ENCODE measurements at regions not wholly inside any gene's neighbourhood (a gene's known extent, or its start where the extent isn't known, plus 50 kb on each side); places are given as distances from the start of the nearest gene placed in this dataset.

DNA sequence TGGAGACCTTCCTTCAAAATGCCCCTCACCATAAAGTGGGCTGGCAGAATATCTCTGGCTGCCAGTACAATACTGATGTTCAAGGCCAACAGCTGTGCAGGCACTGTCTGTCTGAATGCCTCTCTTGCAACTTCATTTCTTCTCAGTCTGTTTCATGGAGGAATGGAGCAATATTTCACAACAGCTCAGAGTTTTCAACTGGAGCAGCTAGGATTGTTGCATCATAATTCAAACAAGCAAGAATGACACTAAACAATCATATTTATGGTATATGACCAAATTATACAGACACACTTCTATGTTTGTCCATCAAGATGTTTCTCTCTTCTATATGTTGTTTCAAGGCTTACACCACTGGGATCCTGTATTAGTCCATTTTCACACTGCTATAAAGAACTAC lies 444.2 kb downstream of the LRATD1 start:
- DNase-seq = no peak
- Histone ChIP-seq H3K27ac (ENCODE audit: low read length in 2 of 2) (no peak overlapping the region), H3K4me3 (ENCODE audit: control extremely low read depth in 1 of 5, extremely low read depth in 1 of 5, insufficient read depth in 1 of 5, low read depth in 2 of 5, low read length in 4 of 5) (no peak overlapping the region), H4K20me1 (ENCODE audit: control insufficient read depth, insufficient read depth, low read length, poor library complexity, severe bottlenecking) (no peaks in the 10 kb centered on the region), H3K27me3 (replicated peaks in 1 of 4; ENCODE audit: control extremely low read depth in 1 of 4, control insufficient read depth in 3 of 4, insufficient read depth in 4 of 4, low read length in 3 of 4) (no peaks in the 10 kb centered on the region), H3K4me1 (ENCODE audit: control insufficient read depth in 2 of 2, insufficient read depth in 2 of 2, low read length in 2 of 2) (no peaks in the 10 kb centered on the region), H3K36me3 (replicated peaks in 1 of 2; ENCODE audit: control extremely low read depth in 1 of 2, control insufficient read depth in 1 of 2, extremely low read depth in 1 of 2, insufficient read depth in 2 of 2, low read length in 1 of 2) (no peaks in the 10 kb centered on the region), H3K4me2 (replicated peaks; ENCODE audit: low read depth, low read length, poor library complexity, severe bottlenecking) (no peak overlapping the region), H3K9me3 (ENCODE audit: control extremely low read depth in 1 of 3, control insufficient read depth in 2 of 3, insufficient read depth in 1 of 3, low read length in 2 of 3) (peaks cover 0 to 1% (median 0%) of the 10 kb centered on the region in 3 donors), H3K9ac (ENCODE audit: low read length) (no peak overlapping the region), H2AFZ (ENCODE audit: insufficient read depth, low read depth, low read length, poor library complexity, severe bottlenecking) (no peak overlapping the region), H3K79me2 (ENCODE audit: control insufficient read depth, insufficient read depth, low read length) (no peaks in the 10 kb centered on the region)
- Mint-ChIP-seq H3K9me3 (ENCODE audit: insufficient read depth) (no peaks in the 10 kb centered on the region), H3K4me1 (no peaks in the 10 kb centered on the region), H3K27me3 (peaks cover 3% of the 10 kb centered on the region), H3K27ac (no peak overlapping the region), H3K4me3 (no peak overlapping the region)
- intact Hi-C loops (cut with micrococcal nuclease) = no loop called here
- ChIA-PET CTCF (no interaction called here), POLR2A (no interaction called here)
- TF ChIP-seq, protein P1, sequence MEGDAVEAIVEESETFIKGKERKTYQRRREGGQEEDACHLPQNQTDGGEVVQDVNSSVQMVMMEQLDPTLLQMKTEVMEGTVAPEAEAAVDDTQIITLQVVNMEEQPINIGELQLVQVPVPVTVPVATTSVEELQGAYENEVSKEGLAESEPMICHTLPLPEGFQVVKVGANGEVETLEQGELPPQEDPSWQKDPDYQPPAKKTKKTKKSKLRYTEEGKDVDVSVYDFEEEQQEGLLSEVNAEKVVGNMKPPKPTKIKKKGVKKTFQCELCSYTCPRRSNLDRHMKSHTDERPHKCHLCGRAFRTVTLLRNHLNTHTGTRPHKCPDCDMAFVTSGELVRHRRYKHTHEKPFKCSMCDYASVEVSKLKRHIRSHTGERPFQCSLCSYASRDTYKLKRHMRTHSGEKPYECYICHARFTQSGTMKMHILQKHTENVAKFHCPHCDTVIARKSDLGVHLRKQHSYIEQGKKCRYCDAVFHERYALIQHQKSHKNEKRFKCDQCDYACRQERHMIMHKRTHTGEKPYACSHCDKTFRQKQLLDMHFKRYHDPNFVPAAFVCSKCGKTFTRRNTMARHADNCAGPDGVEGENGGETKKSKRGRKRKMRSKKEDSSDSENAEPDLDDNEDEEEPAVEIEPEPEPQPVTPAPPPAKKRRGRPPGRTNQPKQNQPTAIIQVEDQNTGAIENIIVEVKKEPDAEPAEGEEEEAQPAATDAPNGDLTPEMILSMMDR (IDR thresholded peaks at IDR 0.05) = no peak
- TF ChIP-seq EZH2 (IDR thresholded peaks at IDR 0.05; ENCODE audit: borderline replicate concordance, insufficient read depth, low read depth, low read length, poor library complexity, severe bottlenecking) = no peak
- ATAC-seq (ENCODE audit: low read depth) = no peak

DNA sequence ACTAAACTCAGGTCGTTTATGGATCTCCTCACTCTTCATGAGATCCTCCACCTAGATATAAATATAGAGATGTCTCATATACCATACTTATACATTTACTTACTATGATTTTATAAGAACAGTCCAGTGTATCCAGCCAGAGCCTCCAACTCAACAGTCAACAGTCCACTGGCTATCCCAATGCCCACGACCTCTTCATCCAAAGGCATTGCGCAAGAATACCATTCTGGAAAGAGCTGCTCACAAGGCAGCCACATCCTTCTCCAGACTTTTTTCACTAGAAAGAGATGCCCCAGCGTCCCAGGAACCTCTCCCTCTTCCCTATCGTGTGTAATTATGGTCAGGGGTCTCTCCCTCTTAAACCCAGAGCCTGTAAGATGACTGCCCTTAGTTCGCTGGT lies 448.8 kb downstream of the LRATD1 start:
- H3K4me2 ChIP-seq (replicated peaks; ENCODE audit: low read depth, low read length, poor library complexity, severe bottlenecking) = no peak overlapping the region
- ATAC-seq (ENCODE audit: low read depth) (no peak), DNase-seq (no peak)
- no peak overlapping the region for H3K4me3 ChIP-seq (ENCODE audit: control extremely low read depth in 1 of 5, extremely low read depth in 1 of 5, insufficient read depth in 1 of 5, low read depth in 2 of 5, low read length in 4 of 5)
- H3K9me3 ChIP-seq (ENCODE audit: control extremely low read depth in 1 of 3, control insufficient read depth in 2 of 3, insufficient read depth in 1 of 3, low read length in 2 of 3) = no peaks in the 10 kb centered on the region
- H3K9ac ChIP-seq (ENCODE audit: low read length) = no peak overlapping the region
- H3K27ac ChIP-seq (ENCODE audit: low read length in 2 of 2) = no peak overlapping the region
- 81% methylated on average over 4 of the region's 6 CpGs for WGBS (ENCODE audit: insufficient coverage)
- no peak overlapping the region for H3K27ac Mint-ChIP-seq
- no peaks in the 10 kb centered on the region for H3K79me2 ChIP-seq (ENCODE audit: control insufficient read depth, insufficient read depth, low read length)
- H3K27me3 ChIP-seq (replicated peaks in 1 of 4; ENCODE audit: control extremely low read depth in 1 of 4, control insufficient read depth in 3 of 4, insufficient read depth in 4 of 4, low read length in 3 of 4) = no peaks in the 10 kb centered on the region
- H4K20me1 ChIP-seq (ENCODE audit: control insufficient read depth, insufficient read depth, low read length, poor library complexity, severe bottlenecking) = no peaks in the 10 kb centered on the region
- peaks cover 3% of the 10 kb centered on the region for H3K27me3 Mint-ChIP-seq
- H3K9me3 Mint-ChIP-seq (ENCODE audit: insufficient read depth) = no peaks in the 10 kb centered on the region
- H3K4me3 Mint-ChIP-seq = no peak overlapping the region
- intact Hi-C loops (cut with micrococcal nuclease) = no loop called here
- H3K4me1 ChIP-seq (ENCODE audit: control insufficient read depth in 2 of 2, insufficient read depth in 2 of 2, low read length in 2 of 2) = no peaks in the 10 kb centered on the region
- no peak overlapping the region for H2AFZ ChIP-seq (ENCODE audit: insufficient read depth, low read depth, low read length, poor library complexity, severe bottlenecking)
- ChIA-PET CTCF (no interaction called here), POLR2A (no interaction called here)
- H3K36me3 ChIP-seq (replicated peaks in 1 of 2; ENCODE audit: control extremely low read depth in 1 of 2, control insufficient read depth in 1 of 2, extremely low read depth in 1 of 2, insufficient read depth in 2 of 2, low read length in 1 of 2) = no peaks in the 10 kb centered on the region
- TF ChIP-seq, protein P1 (IDR thresholded peaks at IDR 0.05) = no peak
- no peak for TF ChIP-seq EZH2 (IDR thresholded peaks at IDR 0.05; ENCODE audit: borderline replicate concordance, insufficient read depth, low read depth, low read length, poor library complexity, severe bottlenecking)
- no peaks in the 10 kb centered on the region for H3K4me1 Mint-ChIP-seq

Data from B cell (primary cell).